Endothelial cell of umbilical vein (primary cell): ENCODE measurements at regions not wholly inside any gene's neighbourhood (a gene's known extent, or its start where the extent isn't known, plus 50 kb on each side); places are given as distances from the start of the nearest gene placed in this dataset.

Experiments
- BruUV-seq: library from RNA; stranded (reverse); fragments of 400-500 nt; replicated peaks from 2 replicates; lab custom pipeline; 2021; lab: Mats Ljungman, UMichigan
- CTCF ChIA-PET: fragments of 300-600, 350-600 bp; sonication (Branson Sonifier 250); formaldehyde crosslinking; loops from one replicate; lab custom pipeline; 2021; ENCODE audit warnings: antibody characterized with exemption, inconsistent platforms; lab: Charles Lee
- POLR2A ChIA-PET: fragments of 300-600, 350-600 bp; sonication (Branson Sonifier 250); formaldehyde crosslinking; loops from one replicate; lab custom pipeline; 2021; ENCODE audit warnings: antibody characterized with exemption, inconsistent platforms; lab: Charles Lee
- DNase-seq: peaks from one replicate; pipeline ENCODE4 v3.0.0-alpha.2; 2011; ENCODE audit warnings: low read depth, low spot score
- FAIRE-seq: peaks from 2 replicates; lab custom pipeline; 2011; peaks lifted over from hg19 to GRCh38; lab: Jason Lieb, UNC
- H2AFZ ChIP-seq: 2 replicates; pipeline ENCODE4 v1.6.0; 2012; ENCODE audit warnings: low read depth, low read length, control low read depth, inconsistent platforms
- H3K27ac ChIP-seq: 2 replicates; pipeline ENCODE4 v1.5.1; 2011; ENCODE audit warnings: low read depth, mild to moderate bottlenecking, control low read depth, low read length, moderate library complexity; ENCODE audit not compliant: insufficient read depth
- H3K27me3 ChIP-seq, 2 experiments: 2 replicates each; pipeline versions ENCODE4 v1.6.0 to v1.6.1; 2011; ENCODE audit warnings: low read length in 2 of 2, mixed read lengths in 1 of 2; ENCODE audit not compliant: control insufficient read depth in 2 of 2, insufficient read depth in 2 of 2
- H3K36me3 ChIP-seq, 2 experiments: 2 replicates in 1 of 2; 3 replicates in 1 of 2; pipeline ENCODE4 v1.5.1; 2011; ENCODE audit warnings: low read length in 2 of 2, mild to moderate bottlenecking in 1 of 2, moderate library complexity in 1 of 2; ENCODE audit not compliant: control insufficient read depth in 2 of 2, insufficient read depth in 2 of 2; ENCODE audit errors: extremely low read depth in 1 of 2
- H3K4me1 ChIP-seq: 3 replicates; pipeline ENCODE4 v1.5.1; 2011; ENCODE audit warnings: mild to moderate bottlenecking, low read length; ENCODE audit not compliant: control insufficient read depth, insufficient read depth; ENCODE audit errors: extremely low read depth
- H3K4me2 ChIP-seq: 2 replicates; pipeline ENCODE4 v1.6.1; 2011; ENCODE audit warnings: low read length, control low read depth, mixed read lengths; ENCODE audit not compliant: insufficient read depth
- H3K4me3 ChIP-seq, 3 experiments: fragments of 200-600 bp in 1 of 3; sonication (generic), shearing (Covaris generic) in 1 of 3; replicated peaks in 1 of 3; 2 replicates each; pipeline ENCODE4 v1.5.1; 2011 to 2016; ENCODE audit warnings: control low read depth in 3 of 3, low read length in 3 of 3, mild to moderate bottlenecking in 2 of 3, inconsistent platforms in 1 of 3, low read depth in 1 of 3, moderate library complexity in 1 of 3; ENCODE audit not compliant: insufficient read depth in 1 of 3
- H3K79me2 ChIP-seq: 2 replicates; pipeline ENCODE4 v1.6.0; 2012; ENCODE audit warnings: low read length, inconsistent platforms; ENCODE audit not compliant: control insufficient read depth, insufficient read depth
- H3K9ac ChIP-seq: replicated peaks from 2 replicates; pipeline ENCODE3; 2011; ENCODE audit warnings: low read length, control low read depth; ENCODE audit not compliant: insufficient read depth; ENCODE audit errors: extremely low read depth
- H3K9me1 ChIP-seq: replicated peaks from 3 replicates; pipeline ENCODE4 v1.6.0; 2011; ENCODE audit warnings: mild to moderate bottlenecking, low read length; ENCODE audit not compliant: control insufficient read depth, insufficient read depth; ENCODE audit errors: extremely low read depth
- H3K9me3 ChIP-seq: replicated peaks from 2 replicates; pipeline ENCODE4 v1.5.1; 2012; ENCODE audit warnings: low read length, inconsistent platforms; ENCODE audit not compliant: control insufficient read depth, insufficient read depth
- H4K20me1 ChIP-seq: replicated peaks from 2 replicates; pipeline ENCODE3; 2011; ENCODE audit warnings: mild to moderate bottlenecking, low read length; ENCODE audit not compliant: control insufficient read depth, insufficient read depth; ENCODE audit errors: extremely low read depth
- EZH2 ChIP-seq: IDR thresholded peaks from 2 replicates; pipeline ENCODE4 v1.6.1; 2012; ENCODE audit warnings: borderline replicate concordance, low read depth, mild to moderate bottlenecking, moderate library complexity, low read length, inconsistent platforms; ENCODE audit not compliant: severe bottlenecking
- FOS ChIP-seq: IDR thresholded peaks from 2 replicates; pipeline ENCODE4 v1.6.1; 2011; ENCODE audit warnings: mild to moderate bottlenecking, low read length, moderate library complexity, borderline replicate concordance; ENCODE audit not compliant: insufficient read depth
- GATA2 ChIP-seq: IDR thresholded peaks from 2 replicates; pipeline ENCODE4 v1.7.0; 2011; ENCODE audit warnings: low read depth, mild to moderate bottlenecking, moderate library complexity, mixed read lengths, low read length; ENCODE audit not compliant: insufficient read length, insufficient read depth
- JUN ChIP-seq: IDR thresholded peaks from 2 replicates; pipeline ENCODE4 v1.6.1; 2011; ENCODE audit warnings: borderline replicate concordance, low read depth; ENCODE audit not compliant: insufficient read length, insufficient read depth
- MYC ChIP-seq: IDR thresholded peaks from one replicate; pipeline ENCODE4 v1.6.1; 2011; ENCODE audit warnings: mild to moderate bottlenecking, low read depth, low read length
- POLR2A ChIP-seq: IDR thresholded peaks from 2 replicates; pipeline ENCODE4 v1.6.1; 2012; ENCODE audit warnings: low read depth, mild to moderate bottlenecking, control low read depth, low read length
- POLR2AphosphoS5 ChIP-seq: IDR thresholded peaks from 2 replicates; pipeline ENCODE4 v1.6.1; 2012; ENCODE audit warnings: low read depth, mild to moderate bottlenecking, control low read depth, low read length, moderate library complexity; ENCODE audit not compliant: insufficient read depth
- dilution Hi-C: fragments of 300-500 bp; cut with MboI; formaldehyde crosslinking; loops from one replicate; pipeline ENCODE4 v1.15.0; 2019; ENCODE audit warnings: low sequenced_read_pairs; ENCODE audit not compliant: extremely low pct_ligation_motif_present
- intact Hi-C: fragments of 100-400 bp; cut with micrococcal nuclease; formaldehyde crosslinking; loops from one replicate; pipeline ENCODE4 v1.10.0; 2022
- TF ChIP-seq, protein P1 (sequence below), 2 donors: IDR thresholded peaks; 1 replicate in 1 of 2; 2 replicates in 1 of 2; pipeline ENCODE4 v1.5.1; 2011; ENCODE audit warnings: low read length in 2 of 2, mild to moderate bottlenecking in 2 of 2, moderate library complexity in 2 of 2, control low read depth in 1 of 2, inconsistent platforms in 1 of 2, low read depth in 1 of 2; ENCODE audit not compliant: insufficient read depth in 1 of 2; ENCODE audit errors: extremely low read depth in 1 of 2
- TF ChIP-seq, protein P2 (sequence below): IDR thresholded peaks from 2 replicates; pipeline ENCODE4 v1.6.1; 2011; ENCODE audit not compliant: insufficient read depth, insufficient read length

- Histone ChIP-seq H3K4me1 (no peaks in the 10 kb centered on the region), H3K36me3 (no peaks in the 10 kb centered on the region), H2AFZ (no peak overlapping the region), H4K20me1 (no peaks in the 10 kb centered on the region), H3K27ac (no peak overlapping the region), H3K79me2 (no peaks in the 10 kb centered on the region), H3K9me1 (no peaks in the 10 kb centered on the region), H3K4me3 (no peak overlapping the region), H3K9ac (no peak overlapping the region), H3K4me2 (no peak overlapping the region), H3K27me3 (no peaks in the 10 kb centered on the region), H3K9me3 (peaks cover 13% of the 10 kb centered on the region)
- FAIRE-seq (no peak), DNase-seq (no peak)
- dilution Hi-C loops (no loop called here), intact Hi-C loops (no loop called here)
- ChIA-PET POLR2A (no interaction called here), CTCF (no interaction called here)
- BruUV-seq, result no TSS peak
- no peak for TF ChIP-seq POLR2A
- TF ChIP-seq POLR2AphosphoS5, result no peak
- no peak for TF ChIP-seq GATA2
- TF ChIP-seq, protein P1, sequence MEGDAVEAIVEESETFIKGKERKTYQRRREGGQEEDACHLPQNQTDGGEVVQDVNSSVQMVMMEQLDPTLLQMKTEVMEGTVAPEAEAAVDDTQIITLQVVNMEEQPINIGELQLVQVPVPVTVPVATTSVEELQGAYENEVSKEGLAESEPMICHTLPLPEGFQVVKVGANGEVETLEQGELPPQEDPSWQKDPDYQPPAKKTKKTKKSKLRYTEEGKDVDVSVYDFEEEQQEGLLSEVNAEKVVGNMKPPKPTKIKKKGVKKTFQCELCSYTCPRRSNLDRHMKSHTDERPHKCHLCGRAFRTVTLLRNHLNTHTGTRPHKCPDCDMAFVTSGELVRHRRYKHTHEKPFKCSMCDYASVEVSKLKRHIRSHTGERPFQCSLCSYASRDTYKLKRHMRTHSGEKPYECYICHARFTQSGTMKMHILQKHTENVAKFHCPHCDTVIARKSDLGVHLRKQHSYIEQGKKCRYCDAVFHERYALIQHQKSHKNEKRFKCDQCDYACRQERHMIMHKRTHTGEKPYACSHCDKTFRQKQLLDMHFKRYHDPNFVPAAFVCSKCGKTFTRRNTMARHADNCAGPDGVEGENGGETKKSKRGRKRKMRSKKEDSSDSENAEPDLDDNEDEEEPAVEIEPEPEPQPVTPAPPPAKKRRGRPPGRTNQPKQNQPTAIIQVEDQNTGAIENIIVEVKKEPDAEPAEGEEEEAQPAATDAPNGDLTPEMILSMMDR (IDR thresholded peaks at IDR 0.05; ENCODE audit: extremely low read depth in 1 of 2, insufficient read depth in 1 of 2, low read depth in 1 of 2, low read length in 2 of 2), result no peak
- no peak for TF ChIP-seq JUN
- TF ChIP-seq EZH2, result no peak
- TF ChIP-seq MYC, result no peak
- no peak for TF ChIP-seq FOS
- TF ChIP-seq, protein P2, sequence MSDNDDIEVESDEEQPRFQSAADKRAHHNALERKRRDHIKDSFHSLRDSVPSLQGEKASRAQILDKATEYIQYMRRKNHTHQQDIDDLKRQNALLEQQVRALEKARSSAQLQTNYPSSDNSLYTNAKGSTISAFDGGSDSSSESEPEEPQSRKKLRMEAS, result no peak
Observed at GRCh38 chr5:2892466-2893000, 141.1 kb upstream of the IRX2 start.
